ENCODE measurements at regions not wholly inside any gene's neighbourhood (a gene's known extent, or its start where the extent isn't known, plus 50 kb on each side); places are given as distances from the start of the nearest gene placed in this dataset.

- no peak overlapping the region for H3K4me3 Mint-ChIP-seq
These were observed 501.7 kb downstream of the INSC start for GRCh38 chr11:15616130-15617105.

GRCh38 chr11:15617126-15617525 lies 502.4 kb downstream of the INSC start:
- H3K4me1 Mint-ChIP-seq (ENCODE audit: low read depth), result no peaks in the 10 kb centered on the region
- H3K27me3 Mint-ChIP-seq, result peaks cover 10% of the 10 kb centered on the region
- no peaks in the 10 kb centered on the region for H3K9me3 Mint-ChIP-seq
- no peak overlapping the region for H3K27ac Mint-ChIP-seq
- H3K4me3 Mint-ChIP-seq, result no peak overlapping the region
- H3K36me3 Mint-ChIP-seq (ENCODE audit: low read depth), result no peaks in the 10 kb centered on the region

More at GRCh38 chr11:15616130-15617105, 501.7 kb downstream of the INSC start:
- peaks cover 10% of the 10 kb centered on the region for H3K27me3 Mint-ChIP-seq
- no peak overlapping the region for H3K27ac Mint-ChIP-seq
- no peaks in the 10 kb centered on the region for H3K4me1 Mint-ChIP-seq (ENCODE audit: low read depth)
- H3K9me3 Mint-ChIP-seq, result no peaks in the 10 kb centered on the region
- H3K36me3 Mint-ChIP-seq (ENCODE audit: low read depth), result no peaks in the 10 kb centered on the region

- Mint-ChIP-seq H3K9me3 (no peaks in the 10 kb centered on the region), H3K4me3 (no peak overlapping the region), H3K27me3 (peaks cover 10% of the 10 kb centered on the region), H3K27ac (no peak overlapping the region), H3K4me1 (ENCODE audit: low read depth) (no peaks in the 10 kb centered on the region), H3K36me3 (ENCODE audit: low read depth) (no peaks in the 10 kb centered on the region)
These were observed 503.9 kb downstream of the INSC start for GRCh38 chr11:15618583-15619032.

- H3K9me3 Mint-ChIP-seq, result no peaks in the 10 kb centered on the region
- no peaks in the 10 kb centered on the region for H3K4me1 Mint-ChIP-seq (ENCODE audit: low read depth)
- no peak overlapping the region for H3K27ac Mint-ChIP-seq
- no peak overlapping the region for H3K4me3 Mint-ChIP-seq
- no peaks in the 10 kb centered on the region for H3K36me3 Mint-ChIP-seq (ENCODE audit: low read depth)
- H3K27me3 Mint-ChIP-seq, result peaks cover 10% of the 10 kb centered on the region
These were observed 506.8 kb downstream of the INSC start for GRCh38 chr11:15621565-15621964.

- no peaks in the 10 kb centered on the region for H3K9me3 Mint-ChIP-seq
- H3K27me3 Mint-ChIP-seq, result peaks cover 11% of the 10 kb centered on the region
- no peak overlapping the region for H3K4me3 Mint-ChIP-seq
- H3K27ac Mint-ChIP-seq, result no peak overlapping the region
- no peaks in the 10 kb centered on the region for H3K36me3 Mint-ChIP-seq (ENCODE audit: low read depth)
- H3K4me1 Mint-ChIP-seq (ENCODE audit: low read depth), result no peaks in the 10 kb centered on the region
These were observed 507.6 kb downstream of the INSC start for GRCh38 chr11:15622231-15622890.

- H3K4me1 Mint-ChIP-seq (ENCODE audit: low read depth), result no peaks in the 10 kb centered on the region
- no peak overlapping the region for H3K27ac Mint-ChIP-seq
- H3K27me3 Mint-ChIP-seq, result peaks cover 10% of the 10 kb centered on the region
- no peaks in the 10 kb centered on the region for H3K9me3 Mint-ChIP-seq
- no peak overlapping the region for H3K4me3 Mint-ChIP-seq
- no peaks in the 10 kb centered on the region for H3K36me3 Mint-ChIP-seq (ENCODE audit: low read depth)
These were observed 510.0 kb downstream of the INSC start for GRCh38 chr11:15624701-15625100.

- Mint-ChIP-seq H3K36me3 (ENCODE audit: low read depth) (no peaks in the 10 kb centered on the region), H3K9me3 (no peaks in the 10 kb centered on the region), H3K4me1 (ENCODE audit: low read depth) (no peaks in the 10 kb centered on the region), H3K27me3 (peaks cover 10% of the 10 kb centered on the region), H3K4me3 (no peak overlapping the region), H3K27ac (no peak overlapping the region)
These were observed 511.0 kb downstream of the INSC start for GRCh38 chr11:15625691-15626090.

- Mint-ChIP-seq H3K27ac (no peak overlapping the region), H3K9me3 (no peaks in the 10 kb centered on the region), H3K36me3 (ENCODE audit: low read depth) (no peaks in the 10 kb centered on the region), H3K4me1 (ENCODE audit: low read depth) (no peaks in the 10 kb centered on the region), H3K27me3 (peaks cover 5% of the 10 kb centered on the region), H3K4me3 (no peak overlapping the region)
These were observed 512.8 kb downstream of the INSC start for GRCh38 chr11:15627560-15627959.

- no peaks in the 10 kb centered on the region for H3K36me3 Mint-ChIP-seq (ENCODE audit: low read depth)
- no peaks in the 10 kb centered on the region for H3K9me3 Mint-ChIP-seq
- peaks cover 5% of the 10 kb centered on the region for H3K27me3 Mint-ChIP-seq
- no peak overlapping the region for H3K27ac Mint-ChIP-seq
- H3K4me1 Mint-ChIP-seq (ENCODE audit: low read depth), result no peaks in the 10 kb centered on the region
- no peak overlapping the region for H3K4me3 Mint-ChIP-seq
These were observed 515.1 kb downstream of the INSC start for GRCh38 chr11:15629690-15630321.

GRCh38 chr11:15630896-15631295 lies 516.2 kb downstream of the INSC start:
- Mint-ChIP-seq H3K4me1 (ENCODE audit: low read depth) (no peaks in the 10 kb centered on the region), H3K27me3 (peaks cover 9% of the 10 kb centered on the region), H3K4me3 (no peak overlapping the region), H3K36me3 (ENCODE audit: low read depth) (no peaks in the 10 kb centered on the region), H3K9me3 (no peaks in the 10 kb centered on the region), H3K27ac (no peak overlapping the region)

GRCh38 chr11:15635521-15635920 lies 520.8 kb downstream of the INSC start:
- Mint-ChIP-seq H3K4me3 (no peak overlapping the region), H3K36me3 (ENCODE audit: low read depth) (no peaks in the 10 kb centered on the region), H3K4me1 (ENCODE audit: low read depth) (no peaks in the 10 kb centered on the region), H3K27ac (no peak overlapping the region), H3K9me3 (no peaks in the 10 kb centered on the region), H3K27me3 (peaks cover 4% of the 10 kb centered on the region)

GRCh38 chr11:15636521-15637089 lies 521.9 kb downstream of the INSC start:
- no peak overlapping the region for H3K27ac Mint-ChIP-seq

GRCh38 chr11:15638386-15638787 lies 523.7 kb downstream of the INSC start:
- H3K36me3 Mint-ChIP-seq (ENCODE audit: low read depth), result no peaks in the 10 kb centered on the region
- peaks cover 4% of the 10 kb centered on the region for H3K27me3 Mint-ChIP-seq
- no peaks in the 10 kb centered on the region for H3K4me1 Mint-ChIP-seq (ENCODE audit: low read depth)
- no peak overlapping the region for H3K27ac Mint-ChIP-seq
- H3K4me3 Mint-ChIP-seq, result no peak overlapping the region
- no peaks in the 10 kb centered on the region for H3K9me3 Mint-ChIP-seq

More at GRCh38 chr11:15636521-15637089, 521.9 kb downstream of the INSC start:
- no peaks in the 10 kb centered on the region for H3K9me3 Mint-ChIP-seq
- peaks cover 4% of the 10 kb centered on the region for H3K27me3 Mint-ChIP-seq
- H3K4me3 Mint-ChIP-seq, result no peak overlapping the region
- no peaks in the 10 kb centered on the region for H3K4me1 Mint-ChIP-seq (ENCODE audit: low read depth)
- H3K36me3 Mint-ChIP-seq (ENCODE audit: low read depth), result no peaks in the 10 kb centered on the region

GRCh38 chr11:15640318-15640717 lies 525.6 kb downstream of the INSC start:
- no peaks in the 10 kb centered on the region for H3K36me3 Mint-ChIP-seq (ENCODE audit: low read depth)
- no peak overlapping the region for H3K27ac Mint-ChIP-seq
- H3K27me3 Mint-ChIP-seq, result peaks cover 9% of the 10 kb centered on the region
- no peak overlapping the region for H3K4me3 Mint-ChIP-seq
- no peaks in the 10 kb centered on the region for H3K9me3 Mint-ChIP-seq
- H3K4me1 Mint-ChIP-seq (ENCODE audit: low read depth), result no peaks in the 10 kb centered on the region

All from stimulated activated naive CD8-positive, alpha-beta T cell treated with anti-CD3 and anti-CD28 coated beads, Interleukin-15, Interleukin-2, amounts not matched to agents 100 ng/mL and 50 ng/mL, for 24 hours (primary cell).